HG03066 (cell line): ENCODE measurements at regions not wholly inside any gene's neighbourhood (a gene's known extent, or its start where the extent isn't known, plus 50 kb on each side); places are given as distances from the start of the nearest gene placed in this dataset.
"Not testable (repeated sequence)": the region's sequence is repeated elsewhere in the genome, so short reads cannot be mapped to it uniquely, and the experiment has no call there.

Source experiments
- ATAC-seq: cut with Tn5 transposase; IDR thresholded peaks from one replicate; pipeline ENCODE4 v1.9.1; 2021; ENCODE audit warnings: low read depth; ENCODE audit not compliant: unreplicated experiment

GRCh38 chr6:67200626-67201403 lies 1434.3 kb upstream of the ADGRB3 start:
- no peak for ATAC-seq

DNA sequence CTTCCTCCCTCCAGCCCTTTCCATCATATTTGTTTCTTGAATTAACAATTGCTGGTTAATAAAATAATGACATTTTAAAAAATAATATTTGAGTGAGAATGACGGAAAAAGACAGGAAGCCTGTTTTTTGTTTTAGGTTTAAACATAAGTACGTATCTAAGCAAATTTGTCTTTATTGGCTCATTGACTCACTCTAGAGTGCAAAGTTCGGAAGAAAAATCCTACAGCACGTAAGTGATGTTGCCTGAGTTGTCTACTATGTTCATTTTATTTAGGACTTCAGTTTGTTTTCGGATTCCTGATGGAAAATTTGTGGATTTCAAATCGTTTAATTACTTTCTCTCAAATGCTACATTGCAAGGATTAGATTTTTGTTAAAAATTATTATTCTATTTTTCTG lies 1435.7 kb upstream of the ADGRB3 start:
- ATAC-seq: no peak

DNA sequence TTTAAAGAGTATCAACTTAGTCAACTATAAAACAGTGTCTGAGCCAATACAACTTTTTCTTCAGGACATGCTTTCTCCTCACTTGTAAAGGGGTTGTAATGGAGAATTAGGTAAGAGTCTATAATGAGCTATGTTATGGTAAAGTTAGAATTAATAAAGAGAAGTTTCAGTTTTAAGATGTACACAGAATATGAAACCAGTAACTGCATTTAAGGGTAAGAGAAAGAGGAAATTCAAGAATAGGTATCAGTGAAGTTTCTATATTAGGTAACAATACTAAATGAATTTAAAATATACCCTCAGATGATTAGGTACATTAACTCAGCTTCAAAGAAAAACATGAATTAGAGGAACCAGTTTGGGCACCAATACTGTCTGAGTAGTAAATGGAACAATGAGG lies 1444.3 kb upstream of the ADGRB3 start:
- ATAC-seq: no peak

GRCh38 chr6:67184405-67184804 lies 1450.7 kb upstream of the ADGRB3 start:
- ATAC-seq: no peak

- no peak for ATAC-seq
Observed at GRCh38 chr6:67175101-67175500, 1460.0 kb upstream of the ADGRB3 start.

DNA sequence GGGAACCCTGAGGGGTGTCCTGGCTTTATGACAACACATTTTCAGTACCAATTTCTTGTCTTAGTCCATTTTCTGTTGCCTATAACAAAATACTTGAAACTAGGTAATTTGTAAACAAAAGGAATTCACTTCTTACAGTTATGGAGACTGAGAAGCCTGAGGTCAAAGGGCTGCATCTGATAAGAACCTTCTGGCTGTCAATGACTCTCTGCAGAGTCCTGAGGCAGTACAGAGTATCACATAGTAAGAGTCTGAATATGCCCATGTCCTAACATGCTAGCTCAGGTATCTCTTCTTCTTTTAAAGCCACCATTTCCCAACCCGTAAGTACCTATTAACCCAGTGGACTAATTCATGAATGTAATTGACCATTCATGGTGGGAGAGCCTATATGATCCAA lies 1458.6 kb upstream of the EYS start:
- no peak for ATAC-seq

DNA sequence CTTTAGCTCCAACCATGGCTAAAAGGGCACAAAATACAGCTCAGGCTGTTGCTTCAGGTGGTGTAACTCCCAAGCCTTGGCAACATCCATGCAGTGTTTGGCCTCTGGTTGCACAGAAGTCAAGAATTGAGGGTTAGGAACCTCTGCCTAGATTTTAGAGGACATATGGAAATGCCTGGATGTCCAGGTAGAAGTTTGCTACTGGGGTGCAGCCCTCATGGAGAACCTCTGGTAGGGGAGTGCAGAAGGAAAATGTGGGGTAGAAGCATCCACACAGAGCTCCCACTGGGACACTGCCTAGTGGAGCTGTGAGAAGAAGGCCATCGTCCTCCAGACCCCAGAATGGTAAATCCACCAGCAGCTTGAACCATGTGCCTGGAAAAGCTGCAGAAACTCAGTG lies 1453.8 kb upstream of the EYS start:
- ATAC-seq: no peak

DNA sequence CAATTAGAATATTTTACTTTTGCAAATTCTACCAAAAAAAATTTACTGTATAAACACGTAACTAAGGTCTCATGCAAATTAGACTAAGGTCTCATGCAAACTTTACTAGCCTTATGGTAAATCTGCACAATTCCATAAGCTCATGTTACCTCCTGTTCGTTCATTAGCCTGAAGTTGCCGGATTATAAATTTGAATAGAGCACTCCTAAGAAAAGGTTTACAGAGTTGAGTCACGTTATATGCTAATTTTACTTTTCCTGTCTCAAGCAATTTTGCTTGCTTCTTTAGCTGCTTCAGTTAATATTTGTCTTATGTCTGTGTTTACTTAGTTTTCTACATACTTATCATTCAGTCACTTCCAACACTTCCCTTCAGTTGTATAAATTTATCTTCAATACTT lies 1434.0 kb upstream of the EYS start:
- ATAC-seq: no peak

DNA sequence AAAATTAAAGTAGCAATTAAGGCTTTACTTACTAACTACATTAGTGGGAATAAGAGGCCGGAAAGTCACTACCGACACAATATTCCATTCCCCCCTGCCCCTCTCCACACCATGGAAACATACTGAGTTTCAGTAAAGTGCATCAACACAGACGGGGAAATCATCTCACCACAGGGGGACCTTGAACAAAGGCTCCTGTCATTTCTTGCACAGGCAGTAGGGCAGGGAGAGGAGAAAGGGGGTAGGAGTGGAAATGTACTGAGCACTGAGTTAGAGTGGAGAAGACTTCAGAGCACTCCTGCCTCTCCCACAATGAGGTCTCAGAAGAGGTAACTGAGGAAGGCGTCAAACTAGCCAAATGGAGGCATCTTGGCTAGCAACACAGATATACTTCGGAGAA lies 1426.9 kb upstream of the EYS start:
- ATAC-seq: no peak

- ATAC-seq: no peak
Observed at GRCh38 chr6:67131827-67132226, 1424.8 kb upstream of the EYS start.

- ATAC-seq: no peak
Observed at GRCh38 chr6:67129780-67130179, 1422.8 kb upstream of the EYS start.

- no peak for ATAC-seq
Observed at GRCh38 chr6:67127041-67127440, 1420.0 kb upstream of the EYS start.

DNA sequence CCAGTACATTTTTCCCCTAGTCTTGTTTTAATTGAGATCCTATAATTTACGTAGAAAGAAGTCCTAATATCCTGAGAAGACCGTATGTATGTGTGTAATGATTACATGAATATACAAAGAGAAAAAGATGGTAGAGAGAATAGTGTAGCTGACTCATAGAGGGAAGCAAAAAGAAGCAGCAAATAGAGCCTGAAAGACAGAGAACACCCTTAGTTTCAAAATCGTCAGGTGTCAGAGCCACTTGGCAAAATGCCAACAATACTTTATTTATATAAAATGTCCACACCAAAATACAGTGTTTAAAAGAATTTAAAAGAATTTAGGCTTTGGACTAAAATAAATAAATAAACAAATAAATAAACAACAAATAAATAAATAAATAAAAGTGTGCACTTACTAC lies 1414.1 kb upstream of the EYS start:
- ATAC-seq: no peak

GRCh38 chr6:67112120-67112519 lies 1405.1 kb upstream of the EYS start:
- no peak for ATAC-seq

DNA sequence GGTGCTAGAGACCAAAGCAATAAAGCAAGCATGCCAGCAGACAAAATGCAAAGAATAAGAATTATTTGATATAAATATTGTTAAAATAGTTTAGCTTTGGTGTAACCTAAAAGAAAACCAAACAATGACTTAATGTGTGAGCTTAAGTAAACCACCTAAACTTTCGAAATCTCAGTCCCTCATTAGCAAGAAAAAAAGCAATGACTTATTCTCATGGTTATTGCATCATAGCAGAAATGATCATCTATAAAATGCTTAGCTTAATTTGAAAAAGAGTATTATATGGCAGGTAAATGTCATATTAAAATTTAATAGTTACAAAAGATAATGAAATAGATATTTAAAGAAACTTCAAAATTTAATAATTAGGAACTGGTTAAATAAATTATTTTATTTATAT lies 1395.7 kb upstream of the EYS start:
- no peak for ATAC-seq

GRCh38 chr6:67095618-67096226 lies 1388.7 kb upstream of the EYS start:
- not testable (repeated sequence) for ATAC-seq

- ATAC-seq: no peak
Observed at GRCh38 chr6:67094431-67094946, 1387.5 kb upstream of the EYS start.

- no peak for ATAC-seq
Observed at GRCh38 chr6:67073938-67074337, 1366.9 kb upstream of the EYS start.

- no peak for ATAC-seq
Observed at GRCh38 chr6:67068781-67069180, 1361.8 kb upstream of the EYS start.

GRCh38 chr6:67064323-67064722 lies 1357.3 kb upstream of the EYS start:
- ATAC-seq: no peak

GRCh38 chr6:67047996-67048395 lies 1341.0 kb upstream of the EYS start:
- ATAC-seq: no peak

DNA sequence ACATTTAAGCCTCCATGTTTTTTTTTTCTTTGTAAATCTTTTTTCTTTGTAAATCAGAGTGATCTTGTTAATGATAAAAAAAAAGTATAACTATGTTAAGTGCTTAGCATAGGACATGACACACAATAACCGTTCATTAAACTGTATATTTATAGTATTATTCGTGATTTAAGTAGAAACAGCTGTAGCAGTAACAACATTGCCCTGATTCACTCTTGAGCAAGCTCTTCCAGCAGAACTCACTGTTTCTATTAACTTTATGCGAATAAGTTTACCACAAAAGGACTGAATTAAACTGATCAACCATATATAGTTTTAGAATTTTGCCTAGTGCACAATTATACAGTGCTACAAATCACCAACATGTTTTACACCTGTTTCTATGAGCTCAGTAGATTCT lies 1338.0 kb upstream of the EYS start:
- no peak for ATAC-seq
